HFF-Myc (cell line): ENCODE measurements at regions not wholly inside any gene's neighbourhood (a gene's known extent, or its start where the extent isn't known, plus 50 kb on each side); places are given as distances from the start of the nearest gene placed in this dataset.

Source experiments
- DNase-seq: peaks from one replicate; pipeline ENCODE4 v3.0.0-alpha.2; 2011; ENCODE audit warnings: low read depth; ENCODE audit errors: extremely low read depth
- H3K4me3 ChIP-seq: replicated peaks from 2 replicates; pipeline ENCODE4 v1.5.1; 2011; ENCODE audit warnings: low read depth, mild to moderate bottlenecking, control low read depth, low read length
- CTCF ChIP-seq: IDR thresholded peaks from 2 replicates; pipeline ENCODE4 v1.5.1; 2012; ENCODE audit warnings: mild to moderate bottlenecking, low read depth, low read length, control low read depth; ENCODE audit errors: missing control alignments

- DNase-seq = no peak
- TF ChIP-seq CTCF = no peak
- H3K4me3 ChIP-seq = no peak overlapping the region
Observed at GRCh38 chr2:212915121-212915782, 236.2 kb downstream of the IKZF2 start.

- no peak for TF ChIP-seq CTCF
- DNase-seq = no peak
- H3K4me3 ChIP-seq = no peak overlapping the region
Observed at GRCh38 chr2:212914392-212914791, 237.0 kb downstream of the IKZF2 start.

GRCh38 chr2:212913640-212914306, 237.6 kb downstream of the IKZF2 start:
- H3K4me3 ChIP-seq = no peak overlapping the region
- no peak for DNase-seq
- no peak for TF ChIP-seq CTCF

GRCh38 chr2:212912445-212913103, 238.8 kb downstream of the IKZF2 start:
- no peak for DNase-seq
- TF ChIP-seq CTCF = no peak
- no peak overlapping the region for H3K4me3 ChIP-seq

GRCh38 chr2:212911011-212911410, 240.4 kb downstream of the IKZF2 start:
- no peak for DNase-seq
- no peak for TF ChIP-seq CTCF
- H3K4me3 ChIP-seq = no peak overlapping the region

- DNase-seq = no peak
- no peak for TF ChIP-seq CTCF
- no peak overlapping the region for H3K4me3 ChIP-seq
Observed at GRCh38 chr2:212908682-212909435, 242.6 kb downstream of the IKZF2 start.
